Mesendoderm (in vitro differentiated cells): ENCODE measurements at regions not wholly inside any gene's neighbourhood (a gene's known extent, or its start where the extent isn't known, plus 50 kb on each side); places are given as distances from the start of the nearest gene placed in this dataset.
"Not testable (repeated sequence)": the region's sequence is repeated elsewhere in the genome, so short reads cannot be mapped to it uniquely, and the experiment has no call there.

Experiments
- DNase-seq: peaks from one replicate; pipeline ENCODE4 v3.0.0; 2013
- H2AK5ac ChIP-seq: 2 replicates; pipeline ENCODE4 v1.6.1; 2013; ENCODE audit warnings: low read length, inconsistent platforms
- H2BK120ac ChIP-seq: 2 replicates; pipeline ENCODE4 v1.6.1; 2013; ENCODE audit warnings: low read depth, mild to moderate bottlenecking, low read length, moderate library complexity, mixed read lengths
- H2BK15ac ChIP-seq: replicated peaks from 2 replicates; pipeline ENCODE4 v1.6.1; 2013; ENCODE audit warnings: low read depth, mild to moderate bottlenecking, moderate library complexity
- H2BK5ac ChIP-seq: 2 replicates; pipeline ENCODE4 v1.6.1; 2013; ENCODE audit warnings: low read length, inconsistent platforms
- H3K18ac ChIP-seq: 2 replicates; pipeline ENCODE4 v1.6.1; 2013; ENCODE audit warnings: mild to moderate bottlenecking, low read length, mixed read lengths
- H3K23ac ChIP-seq: one replicate; pipeline ENCODE4 v1.6.1; 2013; ENCODE audit warnings: low read length
- H3K27ac ChIP-seq: 2 replicates; pipeline ENCODE4 v1.5.1; 2013; ENCODE audit warnings: low read depth, mild to moderate bottlenecking, inconsistent platforms, low read length, moderate library complexity
- H3K27me3 ChIP-seq: 2 replicates; pipeline ENCODE4 v1.6.1; 2013; ENCODE audit warnings: low read length, control low read depth, mild to moderate bottlenecking, inconsistent platforms; ENCODE audit not compliant: insufficient read depth, poor library complexity
- H3K36me3 ChIP-seq: 2 replicates; pipeline ENCODE4 v1.6.1; 2013; ENCODE audit warnings: low read length, inconsistent platforms; ENCODE audit not compliant: control insufficient read depth, insufficient read depth
- H3K4ac ChIP-seq: one replicate; pipeline ENCODE4 v1.6.1; 2013; ENCODE audit warnings: low read depth, mild to moderate bottlenecking, low read length, moderate library complexity
- H3K4me1 ChIP-seq: 2 replicates; pipeline ENCODE4 v1.6.1; 2013; ENCODE audit warnings: low read depth, low read length, inconsistent platforms; ENCODE audit not compliant: control insufficient read depth
- H3K4me2 ChIP-seq: 2 replicates; pipeline ENCODE4 v1.6.1; 2013; ENCODE audit warnings: low read length
- H3K4me3 ChIP-seq: 2 replicates; pipeline ENCODE4 v1.5.1; 2013; ENCODE audit warnings: mild to moderate bottlenecking, low read length
- H3K56ac ChIP-seq: one replicate; pipeline ENCODE4 v1.6.1; 2013; ENCODE audit warnings: low read length
- H3K79me1 ChIP-seq: 2 replicates; pipeline ENCODE4 v1.6.1; 2013; ENCODE audit warnings: low read length, inconsistent platforms
- H3K79me2 ChIP-seq: 2 replicates; pipeline ENCODE4 v1.6.1; 2013; ENCODE audit warnings: mild to moderate bottlenecking, low read length; ENCODE audit not compliant: control insufficient read depth, insufficient read depth
- H3K9ac ChIP-seq: 2 replicates; pipeline ENCODE4 v1.6.1; 2013; ENCODE audit warnings: low read length, inconsistent platforms
- H4K5ac ChIP-seq: one replicate; pipeline ENCODE4 v1.6.1; 2013; ENCODE audit warnings: low read length
- H4K8ac ChIP-seq: one replicate; pipeline ENCODE4 v1.6.1; 2013; ENCODE audit warnings: low read depth, mild to moderate bottlenecking, control low read depth, low read length, moderate library complexity
- WGBS: extraction: QIAGEN DNeasy Blood & Tissue Kit; methylation state at CpG from one replicate; pipeline ENCODE4 v1.1.7; 2013; ENCODE audit warnings: low lambda C conversion rate, missing lambda C conversion rate; ENCODE audit not compliant: insufficient coverage; ENCODE audit errors: extremely low coverage; 5-methylcytosine and 5-hydroxymethylcytosine counted together

DNA sequence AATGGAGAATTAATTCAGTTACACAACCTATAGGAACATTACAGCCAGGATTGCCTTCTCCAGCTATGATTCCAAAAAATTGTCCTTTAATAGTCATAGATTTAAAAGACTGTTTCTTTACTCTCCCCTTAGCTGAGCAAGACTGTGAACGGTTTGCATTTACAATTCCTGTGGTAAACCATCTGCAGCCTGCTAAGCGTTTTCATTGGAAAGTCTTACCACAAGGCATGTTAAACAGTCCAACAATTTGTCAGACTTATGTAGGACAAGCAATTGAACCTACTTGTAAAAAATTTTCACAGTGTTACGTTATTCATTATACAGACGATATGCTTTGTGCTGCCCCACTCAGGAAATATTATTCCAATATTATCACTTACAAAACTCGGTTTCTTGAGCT, 140.6 kb upstream of the ZNF91 start:
- not testable (repeated sequence) for H2BK120ac ChIP-seq, H3K23ac ChIP-seq, H3K18ac ChIP-seq, H3K4me2 ChIP-seq, H3K79me1 ChIP-seq, H2BK15ac ChIP-seq, H2BK5ac ChIP-seq, H3K36me3 ChIP-seq, H3K79me2 ChIP-seq, DNase-seq, H3K27ac ChIP-seq, H3K4me3 ChIP-seq, H2AK5ac ChIP-seq, H3K9ac ChIP-seq, H4K5ac ChIP-seq, H4K8ac ChIP-seq, H3K4me1 ChIP-seq, H3K56ac ChIP-seq, H3K27me3 ChIP-seq, H3K4ac ChIP-seq
- no CpG with 5 or more reads among the region's 5 CpGs for WGBS

DNA sequence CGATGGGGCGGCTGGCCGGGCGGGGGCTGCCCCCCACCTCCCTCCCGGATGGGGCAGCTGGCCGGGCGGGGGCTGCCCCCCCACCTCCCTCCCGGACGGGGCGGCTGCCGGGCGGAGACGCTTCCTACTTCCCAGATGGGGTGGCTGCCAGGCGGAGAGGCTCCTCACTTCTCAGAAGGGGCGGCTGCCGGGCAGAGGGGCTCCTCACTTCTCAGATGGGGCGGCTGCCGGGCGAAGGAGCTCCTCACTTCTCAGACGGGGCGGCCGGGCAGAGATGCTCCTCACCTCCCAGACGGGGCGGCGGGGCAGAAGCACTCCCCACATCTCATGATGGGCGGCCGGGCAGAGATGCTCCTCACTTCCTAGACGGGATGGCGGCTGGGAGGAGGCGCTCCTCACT, 138.2 kb upstream of the ZNF91 start:
- H2BK5ac ChIP-seq, H3K4me3 ChIP-seq, H3K4ac ChIP-seq, H3K9ac ChIP-seq, H3K56ac ChIP-seq, DNase-seq, H3K79me1 ChIP-seq, H3K27ac ChIP-seq, H3K79me2 ChIP-seq, H2AK5ac ChIP-seq, H3K4me2 ChIP-seq, H3K18ac ChIP-seq, H3K36me3 ChIP-seq, H3K4me1 ChIP-seq, H2BK120ac ChIP-seq, H4K5ac ChIP-seq, H3K23ac ChIP-seq, H3K27me3 ChIP-seq, H4K8ac ChIP-seq, H2BK15ac ChIP-seq: not testable (repeated sequence)
- no CpG with 5 or more reads among the region's 30 CpGs for WGBS

DNA sequence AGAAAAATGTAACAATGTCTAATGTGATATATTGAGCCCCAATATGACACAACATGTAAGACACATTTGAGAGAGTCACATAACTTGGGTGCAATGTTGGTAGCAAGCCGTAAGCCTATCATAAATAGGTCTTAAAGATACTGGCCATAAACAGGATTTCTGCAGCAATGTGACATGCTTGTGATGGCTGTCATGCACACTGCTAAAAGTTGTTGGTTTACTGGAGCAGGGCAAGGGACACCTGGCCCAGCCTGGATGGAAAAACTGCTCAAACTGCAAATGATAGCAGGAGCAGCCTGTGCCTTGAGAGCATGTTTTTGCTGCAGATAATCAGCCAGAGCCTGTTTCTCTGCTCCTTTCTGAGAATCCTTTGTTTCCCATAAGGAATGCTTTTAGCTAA, 136.7 kb upstream of the ZNF91 start:
- Histone ChIP-seq H2AK5ac (no peak overlapping the region), H4K5ac (no peak overlapping the region), H3K18ac (no peak overlapping the region), H3K56ac (no peak overlapping the region), H2BK15ac (no peak overlapping the region), H2BK120ac (no peak overlapping the region), H3K4me1 (no peaks in the 10 kb centered on the region), H2BK5ac (no peak overlapping the region), H3K4me2 (no peak overlapping the region), H3K27me3 (no peaks in the 10 kb centered on the region), H3K79me1 (no peaks in the 10 kb centered on the region), H3K27ac (no peak overlapping the region), H3K79me2 (no peaks in the 10 kb centered on the region), H3K4ac (no peak overlapping the region), H3K36me3 (no peaks in the 10 kb centered on the region), H4K8ac (no peak overlapping the region), H3K4me3 (no peak overlapping the region), H3K9ac (no peak overlapping the region), H3K23ac (no peak overlapping the region)
- no peak for DNase-seq
- WGBS, result no CpG with 5 or more reads among the region's 1 CpG

DNA sequence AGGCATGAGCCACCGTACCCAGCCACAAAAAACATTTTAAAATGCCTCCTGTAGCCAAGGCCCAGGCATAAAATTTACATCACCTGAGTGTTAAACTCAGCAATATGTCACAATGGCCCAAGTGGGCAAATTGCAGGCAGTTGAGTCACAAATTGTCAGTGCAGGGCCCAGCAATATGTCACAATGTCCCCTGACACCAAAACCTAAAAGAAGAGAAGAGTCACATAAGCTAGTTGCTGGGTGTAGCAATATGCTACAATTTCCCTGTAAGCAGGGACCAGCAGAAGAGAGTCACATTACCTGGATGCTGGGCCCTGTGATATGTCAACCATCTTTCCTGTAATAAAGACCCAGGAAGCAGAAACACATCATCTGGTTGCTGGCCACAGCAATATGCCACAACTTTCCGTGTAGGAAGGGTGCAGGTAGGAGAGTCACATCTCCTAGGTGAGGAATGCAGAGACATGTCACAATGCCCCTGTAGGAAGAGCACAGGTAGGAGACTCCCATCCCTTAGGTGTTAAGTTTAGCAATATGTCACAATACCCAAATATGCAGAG, 136.0 kb upstream of the ZNF91 start:
- Histone ChIP-seq H3K4me2 (no peak overlapping the region), H2BK15ac (no peak overlapping the region), H3K27me3 (no peaks in the 10 kb centered on the region), H3K36me3 (no peaks in the 10 kb centered on the region), H3K4ac (no peak overlapping the region), H3K9ac (no peak overlapping the region), H3K79me2 (no peaks in the 10 kb centered on the region), H3K79me1 (no peaks in the 10 kb centered on the region), H3K4me1 (no peaks in the 10 kb centered on the region), H4K5ac (no peak overlapping the region), H2BK120ac (no peak overlapping the region), H3K18ac (no peak overlapping the region), H3K27ac (no peak overlapping the region), H2BK5ac (no peak overlapping the region), H2AK5ac (no peak overlapping the region), H3K23ac (no peak overlapping the region), H3K4me3 (no peak overlapping the region), H4K8ac (no peak overlapping the region), H3K56ac (no peak overlapping the region)
- DNase-seq, result no peak
- WGBS, result no CpG with 5 or more reads among the region's 2 CpGs

DNA sequence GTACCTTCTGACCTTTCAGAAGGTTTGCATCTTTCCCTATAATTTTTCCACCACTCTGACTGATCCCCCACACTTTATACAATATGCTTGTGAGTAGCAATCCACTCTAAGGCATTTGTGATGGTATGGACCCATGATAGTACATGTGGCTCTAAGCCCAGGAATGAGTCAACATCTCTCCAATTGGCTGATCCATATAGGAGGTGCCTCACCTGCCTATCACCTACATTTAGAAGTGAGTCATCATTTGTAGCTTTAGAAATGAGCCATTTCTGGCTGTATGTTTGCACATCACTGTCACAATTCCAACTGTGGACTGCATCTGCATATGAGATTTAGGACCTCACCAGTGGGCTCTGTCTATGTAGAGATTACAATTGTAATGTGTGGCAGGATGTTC, 133.1 kb upstream of the ZNF91 start:
- Histone ChIP-seq H4K5ac (no peak overlapping the region), H4K8ac (no peak overlapping the region), H2AK5ac (no peak overlapping the region), H3K4me3 (no peak overlapping the region), H2BK5ac (no peak overlapping the region), H3K79me1 (no peaks in the 10 kb centered on the region), H3K4ac (no peak overlapping the region), H3K9ac (no peak overlapping the region), H3K79me2 (no peaks in the 10 kb centered on the region), H3K27ac (no peak overlapping the region), H3K4me2 (no peak overlapping the region), H3K27me3 (no peaks in the 10 kb centered on the region), H3K4me1 (no peaks in the 10 kb centered on the region), H3K23ac (no peak overlapping the region), H3K18ac (no peak overlapping the region), H2BK15ac (no peak overlapping the region), H3K56ac (no peak overlapping the region), H2BK120ac (no peak overlapping the region), H3K36me3 (no peaks in the 10 kb centered on the region)
- DNase-seq, result no peak

DNA sequence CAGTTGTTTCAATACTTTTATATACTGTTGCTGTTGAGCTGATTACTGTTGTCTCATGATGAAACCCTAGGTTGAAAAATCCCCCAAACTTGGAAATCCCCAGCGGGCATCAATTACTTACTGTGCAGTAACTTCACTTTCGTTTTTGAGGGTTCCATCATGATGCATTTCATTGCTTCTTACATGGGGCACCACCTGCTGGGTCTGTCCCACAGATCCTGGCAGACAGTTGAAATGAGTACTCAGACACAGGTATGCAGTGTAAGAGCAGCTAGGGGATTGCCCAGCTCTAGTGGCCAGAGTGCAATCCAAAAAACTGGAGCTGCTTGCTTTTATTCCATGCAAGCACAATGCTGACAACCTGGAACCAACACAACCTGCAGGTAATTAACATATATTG, 132.5 kb upstream of the ZNF91 start:
- H3K18ac ChIP-seq, result no peak overlapping the region
- no peak overlapping the region for H2BK120ac ChIP-seq
- no peaks in the 10 kb centered on the region for H3K27me3 ChIP-seq
- H2BK15ac ChIP-seq, result no peak overlapping the region
- DNase-seq, result no peak
- H3K56ac ChIP-seq, result no peak overlapping the region
- H2AK5ac ChIP-seq, result no peak overlapping the region
- no peak overlapping the region for H3K9ac ChIP-seq
- H3K36me3 ChIP-seq, result no peaks in the 10 kb centered on the region
- no peaks in the 10 kb centered on the region for H3K79me1 ChIP-seq
- H3K27ac ChIP-seq, result no peak overlapping the region
- no peak overlapping the region for H4K5ac ChIP-seq
- H2BK5ac ChIP-seq, result no peak overlapping the region
- no peaks in the 10 kb centered on the region for H3K4me1 ChIP-seq
- whole genome bisulfite sequencing, result no CpG with 5 or more reads among the region's 2 CpGs
- no peaks in the 10 kb centered on the region for H3K79me2 ChIP-seq
- H3K4me3 ChIP-seq, result no peak overlapping the region
- no peak overlapping the region for H3K23ac ChIP-seq
- H3K4ac ChIP-seq, result no peak overlapping the region
- H3K4me2 ChIP-seq, result no peak overlapping the region
- H4K8ac ChIP-seq, result no peak overlapping the region
